DND-41 (cell line): ENCODE measurements at regions not wholly inside any gene's neighbourhood (a gene's known extent, or its start where the extent isn't known, plus 50 kb on each side); places are given as distances from the start of the nearest gene placed in this dataset.

Experiments used
- ATAC-seq: fragments of 200-7000 bp; cut with Tn5 transposase; 3 replicates; pipeline ENCODE4 v1.9.1; 2021; ENCODE audit warnings: low read depth; ENCODE audit not compliant: insufficient read depth
- DNase-seq: peaks from one replicate; pipeline ENCODE4 v3.0.0-alpha.2; 2020
- H2AFZ ChIP-seq: 2 replicates; pipeline ENCODE4 v1.6.0; 2012; ENCODE audit warnings: low read depth, low read length
- H3K27ac ChIP-seq: 2 replicates; pipeline ENCODE4 v1.5.1; 2012; ENCODE audit warnings: low read length, inconsistent platforms
- H3K27me3 ChIP-seq: fragments of 200-600 bp; sonication (generic); 2 replicates; pipeline ENCODE4 v1.6.0; 2012; ENCODE audit warnings: low read length, mild to moderate bottlenecking, inconsistent platforms; ENCODE audit not compliant: insufficient read depth, poor library complexity
- H3K36me3 ChIP-seq: 2 replicates; pipeline ENCODE4 v1.5.1; 2012; ENCODE audit warnings: low read length, inconsistent platforms; ENCODE audit not compliant: insufficient read depth
- H3K4me1 ChIP-seq: 2 replicates; pipeline ENCODE4 v1.5.1; 2012; ENCODE audit warnings: mild to moderate bottlenecking, low read length; ENCODE audit not compliant: insufficient read depth
- H3K4me2 ChIP-seq: 2 replicates; pipeline ENCODE4 v1.6.0; 2012; ENCODE audit warnings: mild to moderate bottlenecking, moderate library complexity, low read length, inconsistent platforms; ENCODE audit not compliant: insufficient read depth
- H3K4me3 ChIP-seq, 2 experiments: fragments of 200-600 bp in 1 of 2; shearing (Covaris generic) in 1 of 2; 2 replicates each; pipeline ENCODE4 v1.5.1; 2012 to 2016; ENCODE audit warnings: inconsistent platforms in 2 of 2, low read length in 2 of 2, mild to moderate bottlenecking in 2 of 2, low read depth in 1 of 2, moderate library complexity in 1 of 2
- H3K79me2 ChIP-seq: 2 replicates; pipeline ENCODE4 v1.6.0; 2012; ENCODE audit warnings: low read length, inconsistent platforms; ENCODE audit not compliant: insufficient read depth
- H3K9ac ChIP-seq: 2 replicates; pipeline ENCODE4 v1.6.0; 2012; ENCODE audit warnings: low read depth, mild to moderate bottlenecking, inconsistent platforms, low read length, moderate library complexity
- H3K9me3 ChIP-seq: 2 replicates; pipeline ENCODE4 v1.5.1; 2012; ENCODE audit warnings: low read length, moderate library complexity, mild to moderate bottlenecking, inconsistent platforms; ENCODE audit not compliant: insufficient read depth, severe bottlenecking
- H4K20me1 ChIP-seq: 2 replicates; pipeline ENCODE4 v1.6.0; 2012; ENCODE audit warnings: low read length; ENCODE audit not compliant: insufficient read depth
- EZH2 ChIP-seq: IDR thresholded peaks from 3 replicates; pipeline ENCODE4 v1.6.1; 2012; ENCODE audit warnings: borderline replicate concordance, low read depth, mild to moderate bottlenecking, moderate library complexity, low read length, inconsistent platforms; ENCODE audit not compliant: severe bottlenecking
- TF ChIP-seq, protein P1 (sequence below): IDR thresholded peaks from 2 replicates; pipeline ENCODE4 v1.5.1; 2012; ENCODE audit warnings: borderline replicate concordance, low read length, moderate library complexity, mild to moderate bottlenecking; ENCODE audit not compliant: poor library complexity, severe bottlenecking; ENCODE audit errors: extremely low read depth

DNA sequence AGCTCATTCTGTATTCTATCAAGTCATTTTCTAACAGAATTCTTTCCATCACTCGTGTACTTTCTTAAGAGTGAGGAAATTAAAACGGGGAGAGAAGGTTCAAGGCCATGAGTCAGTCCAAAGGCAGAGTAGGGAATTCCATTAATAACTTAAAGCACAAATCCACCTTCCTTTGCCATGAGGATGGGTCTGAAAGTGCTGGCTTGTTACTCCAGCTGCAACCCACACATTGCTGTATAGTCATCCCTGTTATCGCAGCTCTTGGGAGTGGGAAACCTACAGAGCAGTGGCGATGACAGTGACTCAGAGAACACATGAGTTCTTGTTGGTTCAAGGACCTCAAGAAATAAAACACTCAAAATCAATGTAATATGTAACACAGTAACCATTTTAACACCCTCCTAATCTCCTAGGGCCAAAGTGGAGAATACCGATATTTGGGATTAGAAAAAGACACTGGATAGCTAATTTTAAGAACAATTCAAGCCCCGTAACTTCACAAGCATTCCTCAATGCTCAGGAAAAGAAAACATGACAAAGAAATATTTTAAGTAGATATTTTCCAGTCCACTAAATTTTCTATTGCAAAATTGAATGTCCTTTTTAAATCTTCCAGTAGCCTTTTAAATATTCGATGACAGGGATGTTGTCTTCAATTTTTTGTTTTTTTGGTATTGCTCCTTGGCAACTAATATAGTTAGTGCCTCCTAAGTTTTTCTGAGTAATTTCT lies 179.9 kb upstream of the THBS1 start:
- ATAC-seq, result no peak
- no peak overlapping the region for H3K4me3 ChIP-seq
- no peaks in the 10 kb centered on the region for H3K36me3 ChIP-seq
- no peak overlapping the region for H3K9ac ChIP-seq
- TF ChIP-seq, protein P1, sequence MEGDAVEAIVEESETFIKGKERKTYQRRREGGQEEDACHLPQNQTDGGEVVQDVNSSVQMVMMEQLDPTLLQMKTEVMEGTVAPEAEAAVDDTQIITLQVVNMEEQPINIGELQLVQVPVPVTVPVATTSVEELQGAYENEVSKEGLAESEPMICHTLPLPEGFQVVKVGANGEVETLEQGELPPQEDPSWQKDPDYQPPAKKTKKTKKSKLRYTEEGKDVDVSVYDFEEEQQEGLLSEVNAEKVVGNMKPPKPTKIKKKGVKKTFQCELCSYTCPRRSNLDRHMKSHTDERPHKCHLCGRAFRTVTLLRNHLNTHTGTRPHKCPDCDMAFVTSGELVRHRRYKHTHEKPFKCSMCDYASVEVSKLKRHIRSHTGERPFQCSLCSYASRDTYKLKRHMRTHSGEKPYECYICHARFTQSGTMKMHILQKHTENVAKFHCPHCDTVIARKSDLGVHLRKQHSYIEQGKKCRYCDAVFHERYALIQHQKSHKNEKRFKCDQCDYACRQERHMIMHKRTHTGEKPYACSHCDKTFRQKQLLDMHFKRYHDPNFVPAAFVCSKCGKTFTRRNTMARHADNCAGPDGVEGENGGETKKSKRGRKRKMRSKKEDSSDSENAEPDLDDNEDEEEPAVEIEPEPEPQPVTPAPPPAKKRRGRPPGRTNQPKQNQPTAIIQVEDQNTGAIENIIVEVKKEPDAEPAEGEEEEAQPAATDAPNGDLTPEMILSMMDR, result no peak
- TF ChIP-seq EZH2, result no peak
- H3K4me2 ChIP-seq, result no peak overlapping the region
- DNase-seq, result no peak
- H4K20me1 ChIP-seq, result no peaks in the 10 kb centered on the region
- no peak overlapping the region for H2AFZ ChIP-seq
- H3K79me2 ChIP-seq, result no peaks in the 10 kb centered on the region
- no peaks in the 10 kb centered on the region for H3K9me3 ChIP-seq
- H3K27me3 ChIP-seq, result peaks cover 12% of the 10 kb centered on the region
- no peaks in the 10 kb centered on the region for H3K4me1 ChIP-seq
- no peak overlapping the region for H3K27ac ChIP-seq

DNA sequence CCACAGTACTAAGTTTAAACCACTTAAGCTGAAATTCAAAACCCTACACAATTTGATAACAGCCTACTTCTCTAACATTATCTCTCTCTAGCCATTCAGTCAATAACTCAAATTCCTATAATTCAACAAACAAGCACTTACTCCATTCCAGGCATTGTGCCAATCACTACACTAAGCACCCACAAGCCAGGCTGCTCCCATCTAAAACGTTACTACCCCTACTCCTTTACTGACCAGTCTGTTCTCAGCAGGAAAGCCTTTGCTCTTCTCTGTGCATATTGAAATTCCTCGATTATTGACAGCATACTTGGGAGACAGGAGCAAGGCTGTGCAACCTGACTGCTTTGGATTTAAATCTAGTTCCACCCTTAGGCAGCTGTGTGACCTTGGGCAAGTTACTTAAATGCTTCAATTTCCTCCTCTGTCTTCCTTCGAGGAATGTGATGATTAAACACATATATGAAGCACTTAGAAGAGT lies 177.2 kb upstream of the THBS1 start:
- H3K27ac ChIP-seq, result no peak overlapping the region
- no peak overlapping the region for H2AFZ ChIP-seq
- H3K27me3 ChIP-seq, result peaks cover 20% of the 10 kb centered on the region
- TF ChIP-seq EZH2, result no peak
- TF ChIP-seq, protein P1, result no peak
- no peaks in the 10 kb centered on the region for H3K36me3 ChIP-seq
- no peak overlapping the region for H3K9ac ChIP-seq
- no peak overlapping the region for H3K4me2 ChIP-seq
- H4K20me1 ChIP-seq, result no peaks in the 10 kb centered on the region
- ATAC-seq (no peak), DNase-seq (no peak)
- no peaks in the 10 kb centered on the region for H3K79me2 ChIP-seq
- H3K4me3 ChIP-seq, result no peak overlapping the region
- no peaks in the 10 kb centered on the region for H3K9me3 ChIP-seq
- no peaks in the 10 kb centered on the region for H3K4me1 ChIP-seq

DNA sequence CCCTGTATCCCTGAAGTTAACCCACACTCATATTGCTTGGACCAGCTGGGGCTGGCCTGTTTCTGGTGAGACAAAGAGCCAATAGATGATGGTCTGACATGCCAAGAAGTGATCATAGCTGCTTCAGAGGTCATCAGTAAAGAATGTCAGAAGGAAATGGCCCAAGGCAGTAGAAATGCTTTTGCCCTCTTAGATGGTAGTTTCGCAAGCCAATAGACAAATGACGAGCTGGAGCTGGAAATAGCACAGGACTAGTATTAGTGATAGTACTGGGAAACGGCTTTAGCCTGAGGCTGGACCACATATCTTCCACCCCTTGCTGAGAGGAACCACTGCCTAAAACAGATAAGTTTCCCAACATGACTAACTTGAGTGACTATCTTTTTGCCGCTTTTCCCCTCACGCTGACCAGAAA lies 176.1 kb upstream of the THBS1 start:
- no peak for TF ChIP-seq EZH2
- TF ChIP-seq, protein P1, result no peak
- Histone ChIP-seq H3K4me3 (no peak overlapping the region), H3K79me2 (no peaks in the 10 kb centered on the region), H3K36me3 (no peaks in the 10 kb centered on the region), H3K4me2 (no peak overlapping the region), H3K9ac (no peak overlapping the region), H2AFZ (no peak overlapping the region), H3K9me3 (no peaks in the 10 kb centered on the region), H3K27me3 (peaks cover 20% of the 10 kb centered on the region), H4K20me1 (no peaks in the 10 kb centered on the region), H3K4me1 (no peaks in the 10 kb centered on the region), H3K27ac (no peak overlapping the region)
- DNase-seq (no peak), ATAC-seq (no peak)

DNA sequence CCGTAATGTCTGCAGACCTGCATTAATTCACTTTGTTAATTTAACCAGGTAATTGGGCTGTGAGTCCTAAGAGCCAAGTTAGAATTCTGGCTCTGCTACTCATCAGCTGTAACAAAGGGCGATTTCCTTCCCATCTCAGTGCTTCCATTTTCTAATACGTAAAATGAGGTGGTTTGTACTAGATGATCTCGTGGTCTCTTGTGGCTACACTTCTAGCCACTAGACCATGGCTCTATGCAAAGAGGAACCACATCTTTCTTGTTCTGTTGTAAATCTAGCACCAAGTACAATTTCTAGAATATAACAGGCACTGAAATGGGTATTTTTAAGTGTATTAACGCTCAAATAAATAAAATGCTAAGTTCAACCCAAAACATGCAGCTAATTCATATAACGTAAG lies 174.4 kb upstream of the THBS1 start:
- H3K27me3 ChIP-seq, result peaks cover 20% of the 10 kb centered on the region
- no peak overlapping the region for H2AFZ ChIP-seq
- H4K20me1 ChIP-seq, result no peaks in the 10 kb centered on the region
- no peaks in the 10 kb centered on the region for H3K9me3 ChIP-seq
- DNase-seq (no peak), ATAC-seq (no peak)
- H3K9ac ChIP-seq, result no peak overlapping the region
- TF ChIP-seq, protein P1, result no peak
- no peak for TF ChIP-seq EZH2
- H3K27ac ChIP-seq, result no peak overlapping the region
- H3K36me3 ChIP-seq, result no peaks in the 10 kb centered on the region
- no peak overlapping the region for H3K4me3 ChIP-seq
- no peaks in the 10 kb centered on the region for H3K79me2 ChIP-seq
- H3K4me1 ChIP-seq, result no peaks in the 10 kb centered on the region
- no peak overlapping the region for H3K4me2 ChIP-seq
